LHCN-M2 (cell line): ENCODE measurements at regions not wholly inside any gene's neighbourhood (a gene's known extent, or its start where the extent isn't known, plus 50 kb on each side); places are given as distances from the start of the nearest gene placed in this dataset.
A peak's percentile ranks its signal among the peaks of the same experiment; 100 is the strongest.

ENCODE experiments used
- DNase-seq: peaks from one replicate; pipeline ENCODE4 v3.0.0-alpha.2; 2012; ENCODE audit warnings: low read depth

DNA sequence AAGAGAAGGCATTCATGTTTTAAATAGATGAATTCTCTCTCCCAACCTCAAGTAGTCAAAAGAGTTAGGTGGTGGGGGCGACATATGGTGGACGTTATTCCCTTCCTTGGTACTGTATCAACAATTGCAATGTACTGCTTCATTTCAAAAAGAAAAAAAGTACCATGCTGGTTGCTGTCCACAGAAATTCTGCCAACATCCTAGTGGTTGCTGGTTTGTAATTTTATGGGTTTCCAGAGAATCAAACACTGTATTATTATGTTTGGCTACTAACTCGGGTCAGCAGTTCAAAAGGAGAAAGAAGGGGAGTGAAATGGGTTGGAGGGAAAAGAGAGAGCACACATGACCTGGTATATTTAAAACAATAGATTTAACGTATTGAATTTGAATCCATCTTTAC lies 61.1 kb upstream of the KCNJ16 start:
- DNase-seq = no peak

DNA sequence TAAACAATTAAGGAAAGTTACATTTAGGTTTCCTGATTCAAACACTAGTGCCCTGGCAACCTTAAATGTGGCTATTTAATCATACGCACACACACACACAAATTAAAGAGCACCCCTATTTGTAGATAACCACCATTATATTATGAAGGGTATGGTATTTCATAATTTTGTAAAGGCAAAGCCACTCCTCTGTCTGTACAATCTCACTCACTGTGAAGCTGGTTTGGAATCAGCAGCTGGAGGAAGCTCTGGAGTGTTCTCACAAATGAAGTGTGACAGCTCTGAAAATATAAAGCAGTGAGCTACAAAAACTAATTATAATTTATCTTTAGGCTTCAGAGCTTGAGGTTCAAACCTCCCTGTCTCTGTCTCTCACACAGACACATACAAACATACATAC lies 57.9 kb upstream of the KCNJ16 start:
- DNase-seq = no peak

DNA sequence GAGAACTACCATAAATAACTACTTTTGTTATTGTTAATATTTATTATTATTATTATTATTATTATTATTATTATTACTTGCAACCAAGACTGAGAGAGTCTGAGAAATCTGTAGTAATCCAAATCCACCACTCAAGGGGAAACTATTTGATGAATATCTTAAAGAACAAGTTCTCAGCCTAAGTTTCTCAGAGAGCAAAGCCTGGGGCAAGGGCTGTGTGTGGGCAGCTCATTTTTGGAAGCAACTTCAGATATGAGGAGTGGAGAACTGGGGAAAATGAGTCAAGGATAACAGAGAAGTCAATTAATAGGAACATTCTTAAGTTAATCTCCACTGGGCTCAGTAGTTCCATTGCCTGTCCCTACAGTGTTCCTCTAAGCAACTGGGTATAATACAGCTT lies 57.1 kb upstream of the KCNJ16 start:
- no peak for DNase-seq

GRCh38 chr17:70021726-70022125 lies 53.3 kb upstream of the KCNJ16 start:
- peak; percentile 10 for DNase-seq

GRCh38 chr17:70022175-70022574 lies 52.9 kb upstream of the KCNJ16 start:
- peak; percentile 12 for DNase-seq

DNA sequence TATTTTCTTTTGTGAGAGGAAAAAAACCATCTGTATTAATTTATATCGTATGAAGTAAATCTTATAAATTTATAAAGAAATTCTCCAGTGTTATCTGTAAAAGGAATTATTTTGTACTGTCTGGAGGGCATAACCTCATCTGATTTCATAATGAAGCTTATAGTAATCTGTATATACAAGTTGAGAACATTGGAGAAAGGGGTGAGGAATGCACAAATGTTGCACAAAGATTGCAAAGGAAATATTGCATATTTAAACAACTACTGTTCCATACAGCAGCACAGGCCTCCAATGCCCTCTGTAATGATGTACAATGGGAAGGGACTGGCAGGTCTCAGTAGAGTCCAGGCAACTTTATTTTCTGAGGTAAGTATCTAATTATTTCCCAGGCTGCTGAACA lies 50.8 kb upstream of the KCNJ16 start:
- no peak for DNase-seq
